HG03354 (cell line): ENCODE measurements at regions not wholly inside any gene's neighbourhood (a gene's known extent, or its start where the extent isn't known, plus 50 kb on each side); places are given as distances from the start of the nearest gene placed in this dataset.

ENCODE experiments used
- ATAC-seq: cut with Tn5 transposase; IDR thresholded peaks from one replicate; pipeline ENCODE4 v1.9.1; 2021; ENCODE audit warnings: mild to moderate bottlenecking; ENCODE audit not compliant: unreplicated experiment, poor library complexity, severe bottlenecking

DNA sequence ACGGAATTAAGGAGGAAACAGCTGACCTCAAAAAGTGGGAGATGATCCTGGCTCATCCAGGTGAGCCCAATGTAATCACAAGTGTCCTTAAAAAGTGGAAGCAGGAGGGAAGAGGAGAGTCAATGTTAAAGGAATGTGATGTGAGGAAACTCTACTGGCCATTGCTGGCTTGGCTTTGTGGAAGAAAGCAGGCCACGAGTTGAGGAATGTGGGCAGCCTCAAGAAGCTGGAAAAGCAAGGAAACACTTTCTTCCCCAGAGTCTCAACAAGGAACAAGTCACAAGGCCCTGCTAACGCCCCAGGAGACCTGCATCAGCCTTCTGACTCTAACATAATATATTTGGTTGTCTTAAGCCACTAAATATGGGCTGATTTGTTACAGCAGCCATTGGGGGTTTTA, 252.8 kb downstream of the PSAT1 start:
- ATAC-seq: no peak

DNA sequence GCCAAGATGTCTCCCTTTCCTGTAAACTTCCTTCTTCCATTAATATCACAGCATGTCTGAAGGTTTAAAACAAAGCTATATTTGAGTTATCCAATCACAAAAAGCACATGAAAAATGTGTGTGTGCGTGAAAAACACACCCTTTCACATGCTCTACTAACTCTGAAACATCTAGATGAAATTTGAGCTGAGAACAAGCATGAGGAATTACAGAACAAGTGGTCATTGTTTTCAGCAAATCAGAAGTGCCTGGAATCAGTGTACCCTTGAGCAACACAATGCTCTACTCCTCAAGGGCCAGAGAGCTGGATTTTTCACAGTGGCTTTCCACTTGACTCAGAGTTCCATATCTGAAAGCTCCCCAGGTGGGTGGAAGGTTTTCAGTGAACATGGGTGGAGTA, 255.9 kb downstream of the PSAT1 start:
- no peak for ATAC-seq

DNA sequence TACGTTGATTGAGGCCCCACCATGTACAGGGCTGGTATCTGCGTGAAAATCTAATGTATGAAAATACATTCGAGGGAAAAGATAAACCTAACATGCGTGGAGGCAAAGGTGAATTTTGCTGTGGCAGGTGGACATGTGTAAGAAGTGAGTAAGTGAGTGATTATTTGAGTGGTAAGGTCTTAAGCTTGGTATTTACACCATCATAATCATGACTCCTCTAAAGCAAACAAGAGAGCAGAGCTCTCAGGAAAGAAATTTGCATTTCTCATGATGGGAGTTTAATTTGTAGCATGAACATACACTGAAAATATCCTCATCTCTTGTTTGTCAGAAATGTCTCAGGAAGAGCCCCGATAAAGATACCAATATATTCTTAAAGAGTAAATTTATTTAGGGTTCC, 260.6 kb downstream of the PSAT1 start:
- no peak for ATAC-seq

DNA sequence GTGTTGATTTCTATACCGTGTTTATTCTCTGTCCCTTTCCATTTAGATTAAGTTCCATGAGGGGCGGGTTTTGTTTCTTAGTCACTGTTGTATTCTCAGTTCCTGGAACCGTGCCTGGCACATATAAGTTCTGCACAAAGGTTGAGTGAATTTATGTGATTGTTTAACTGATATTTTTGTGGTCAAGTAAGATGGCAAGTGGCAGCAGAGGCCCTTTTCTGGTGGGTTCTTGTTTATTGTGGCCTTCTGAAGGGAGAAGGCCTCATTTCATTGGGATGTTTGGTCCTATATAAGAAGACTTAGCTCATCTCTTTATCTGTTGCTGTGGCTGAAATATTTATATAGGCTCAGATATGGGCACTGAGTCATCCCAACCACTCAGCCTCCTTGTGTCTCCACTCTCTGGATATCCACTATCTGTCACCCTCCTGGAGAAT, 262.5 kb downstream of the PSAT1 start:
- ATAC-seq: no peak

DNA sequence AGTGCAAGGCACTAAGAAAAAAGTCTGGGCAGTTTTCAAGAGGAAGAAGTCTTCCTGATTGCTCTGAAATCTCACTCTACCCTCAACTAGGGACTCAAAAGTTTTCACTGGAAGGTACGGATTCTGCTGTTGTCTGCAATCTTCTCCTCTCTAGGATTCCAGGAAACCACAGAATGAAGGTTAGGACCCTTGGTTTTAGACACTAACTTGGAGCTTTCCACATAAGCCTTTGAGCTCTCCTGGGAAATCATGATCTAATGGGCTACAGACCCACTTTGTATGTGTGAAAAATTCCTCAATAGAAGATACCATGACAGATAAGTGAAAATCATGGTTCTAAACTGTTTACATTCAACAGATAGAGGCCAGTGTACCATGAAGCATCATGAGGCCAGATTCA, 265.1 kb downstream of the PSAT1 start:
- ATAC-seq: no peak

DNA sequence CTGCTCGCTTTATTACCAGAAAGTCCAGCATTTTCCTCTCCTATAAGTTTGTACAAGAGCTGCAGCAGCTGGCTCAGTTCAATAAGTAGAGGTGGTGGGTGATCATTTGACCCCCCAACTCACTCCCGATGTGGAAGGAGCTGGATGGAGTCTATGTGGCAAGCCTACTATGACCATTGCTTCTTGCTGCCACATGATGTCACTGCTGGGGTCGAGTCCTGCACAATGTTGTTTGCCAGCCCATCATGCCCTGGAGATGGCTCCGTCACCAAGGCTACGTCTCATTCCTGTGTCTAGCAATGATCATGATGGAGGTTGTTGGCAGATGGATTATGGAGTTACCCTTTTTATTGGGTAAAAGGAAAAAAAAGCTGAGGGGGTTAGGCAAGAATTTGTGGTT, 266.3 kb downstream of the PSAT1 start:
- no peak for ATAC-seq

- ATAC-seq: no peak
Observed at GRCh38 chr9:78565481-78565880, 268.6 kb downstream of the PSAT1 start.

DNA sequence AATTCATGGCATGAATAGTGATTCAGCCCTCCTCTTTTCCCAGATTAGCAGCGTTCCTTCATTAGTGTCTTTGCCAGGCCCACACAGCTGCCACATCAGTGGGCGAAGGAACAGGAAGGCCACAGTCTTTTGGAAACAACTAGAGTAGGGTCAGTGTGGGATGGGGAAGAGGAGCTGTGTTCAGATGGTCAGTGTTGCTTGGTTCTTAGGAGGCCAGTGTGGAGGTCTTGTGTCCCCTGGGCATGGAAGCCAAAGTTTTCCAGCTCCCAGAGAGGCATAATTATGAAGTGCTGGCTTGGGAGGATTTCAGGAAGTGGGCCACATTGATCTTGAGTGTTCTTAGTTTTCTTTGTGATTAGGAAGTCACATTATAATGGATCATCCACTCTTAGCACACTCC, 269.6 kb downstream of the PSAT1 start:
- ATAC-seq: no peak

DNA sequence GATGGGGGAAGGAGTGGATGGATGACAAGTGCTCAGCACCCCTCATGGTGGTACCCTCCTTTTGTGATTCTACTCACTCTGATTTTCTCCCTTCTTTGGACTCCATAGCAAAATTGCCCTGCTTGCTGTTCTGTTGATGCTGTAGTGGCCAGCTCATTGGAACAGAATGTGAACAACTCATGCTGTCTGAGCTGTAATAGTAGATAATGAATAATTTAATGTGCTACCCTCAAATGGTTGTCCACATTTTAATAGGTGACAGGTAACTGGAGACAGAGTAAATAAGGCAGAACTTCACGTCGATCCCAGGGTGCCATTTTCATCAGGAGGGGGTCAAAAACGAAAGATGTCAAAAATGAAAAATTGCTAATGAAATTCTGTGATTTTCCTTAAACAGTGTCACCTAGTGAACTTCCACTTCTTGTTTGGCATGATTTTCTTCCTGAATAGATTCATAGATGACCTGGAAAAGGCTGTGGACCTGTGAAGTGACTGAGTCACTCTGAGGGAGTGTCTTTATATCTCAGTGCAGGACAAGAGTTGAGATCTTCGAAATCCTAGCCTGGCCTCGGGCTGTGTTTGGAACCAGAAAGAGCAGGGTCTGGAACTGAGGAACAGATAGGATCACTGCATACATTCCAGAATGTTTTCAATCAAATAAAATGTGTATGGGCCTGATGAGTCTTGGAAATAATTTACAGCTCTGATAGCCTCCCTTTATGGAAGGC, 270.2 kb downstream of the PSAT1 start:
- ATAC-seq: no peak

GRCh38 chr9:78567693-78568092, 270.8 kb downstream of the PSAT1 start:
- ATAC-seq: no peak

GRCh38 chr9:78568774-78569173, 271.8 kb downstream of the PSAT1 start:
- ATAC-seq: no peak

DNA sequence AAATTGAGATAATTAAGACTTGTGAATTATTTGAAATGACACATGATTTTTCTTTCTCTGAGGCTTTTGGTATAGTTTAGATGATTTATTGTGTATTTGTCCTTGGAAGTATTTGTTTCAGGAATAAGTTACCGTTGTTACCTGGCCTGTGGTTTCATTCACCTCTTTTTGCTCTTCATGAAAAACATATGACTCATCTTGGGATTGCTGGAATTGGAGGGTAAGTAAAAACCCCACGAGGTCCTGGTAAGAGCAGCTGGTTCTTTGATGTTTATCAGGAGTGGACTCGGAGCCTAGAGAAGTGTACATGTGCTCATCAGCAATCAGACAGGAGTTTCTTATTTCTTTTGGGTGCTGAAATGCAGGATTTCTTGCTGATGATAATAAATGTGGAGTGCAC, 275.3 kb downstream of the PSAT1 start:
- ATAC-seq: no peak

DNA sequence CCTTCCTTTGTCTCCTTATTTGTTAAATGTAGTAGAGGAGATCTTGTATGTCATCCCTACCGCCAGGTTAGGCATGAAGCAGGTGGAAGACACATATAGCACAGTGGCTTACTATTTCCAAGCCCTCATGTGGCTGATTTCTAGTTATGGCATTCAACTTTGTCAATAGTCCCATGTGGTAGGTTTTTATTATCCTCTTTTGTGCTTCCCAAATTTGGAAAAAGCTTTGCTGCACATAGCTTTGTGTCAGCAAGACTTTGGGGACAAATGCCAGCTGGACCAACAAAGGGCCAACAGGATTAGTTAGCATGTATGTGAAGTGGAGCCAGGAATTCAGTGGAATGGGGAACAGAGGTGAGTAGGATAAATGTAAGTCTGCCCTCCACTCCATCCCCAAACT, 276.3 kb downstream of the PSAT1 start:
- ATAC-seq: no peak

DNA sequence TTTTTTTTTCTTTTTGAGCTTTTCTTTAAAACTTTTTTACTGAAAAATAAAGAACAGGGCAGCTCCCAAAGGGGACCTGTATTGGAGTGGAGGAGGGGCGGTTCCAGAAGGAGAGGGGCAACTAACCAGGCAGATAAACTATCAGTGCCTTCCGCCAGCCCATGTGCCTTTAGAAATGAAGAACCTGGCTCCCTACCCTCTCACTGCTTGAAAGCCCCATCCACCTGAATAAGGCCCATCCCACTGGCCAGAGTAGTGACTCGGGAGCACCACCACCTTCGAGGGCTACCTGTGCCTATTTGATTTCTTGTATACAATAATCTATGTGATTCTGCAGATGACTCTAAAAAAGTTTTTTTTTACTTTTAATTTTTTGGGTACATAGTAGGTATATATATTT, 276.7 kb downstream of the PSAT1 start:
- no peak for ATAC-seq

GRCh38 chr9:78574354-78575045, 277.6 kb downstream of the PSAT1 start:
- ATAC-seq: no peak

DNA sequence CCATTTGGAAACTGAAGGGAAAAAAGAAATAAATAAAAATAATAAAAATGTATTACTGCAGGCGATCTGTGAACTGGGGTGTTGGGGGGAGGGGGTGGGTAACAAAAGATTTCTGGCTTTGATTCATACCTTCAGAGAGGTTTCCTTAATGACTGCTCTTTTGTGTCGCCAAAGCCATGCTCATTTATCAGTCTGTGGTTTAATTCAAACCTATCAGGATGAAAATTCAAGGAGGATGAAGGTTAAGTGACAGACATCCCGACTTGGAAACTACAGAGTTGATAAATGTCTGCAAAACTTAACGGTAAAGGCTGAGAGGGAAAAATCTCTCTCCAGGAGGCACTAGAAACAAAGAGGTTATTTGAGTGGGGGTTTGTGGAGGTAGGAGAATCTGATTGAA, 278.2 kb downstream of the PSAT1 start:
- no peak for ATAC-seq

GRCh38 chr9:78575771-78576170, 278.8 kb downstream of the PSAT1 start:
- ATAC-seq: no peak

DNA sequence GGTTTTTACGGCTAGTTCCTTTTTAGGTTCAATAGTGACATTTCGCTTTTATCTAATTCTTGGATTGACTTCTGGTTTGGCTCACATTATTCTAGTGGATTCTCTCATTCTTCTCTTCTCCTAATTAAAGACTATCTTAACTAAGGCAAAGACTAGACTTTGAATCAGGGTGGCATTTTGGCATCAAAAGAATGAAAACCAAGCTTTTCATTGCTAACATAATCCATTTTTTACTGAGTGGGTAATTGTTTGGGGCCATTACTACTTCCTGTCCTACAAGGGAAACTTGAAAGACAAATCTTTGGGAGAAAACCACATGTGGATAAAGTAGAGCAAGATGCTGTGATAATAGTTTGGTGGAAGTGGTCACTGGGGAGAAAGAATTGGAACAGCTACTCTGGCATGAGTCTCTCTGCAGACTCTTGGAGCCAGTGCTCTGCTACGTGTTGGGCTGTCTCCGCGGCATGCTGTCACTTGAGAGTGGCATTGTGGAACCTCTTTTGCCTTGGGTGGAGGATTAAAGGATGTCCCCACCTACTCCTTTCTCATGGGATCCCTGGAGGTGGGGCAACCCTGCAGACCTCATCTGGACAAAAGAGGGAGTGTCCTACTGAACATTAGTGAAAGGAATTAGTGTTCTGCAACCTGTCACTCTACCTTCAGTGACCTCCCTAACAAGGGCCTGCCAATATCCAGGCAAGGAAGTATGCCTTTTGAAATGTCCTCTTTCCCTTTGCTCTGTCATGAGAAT, 280.4 kb downstream of the PSAT1 start:
- ATAC-seq: no peak

DNA sequence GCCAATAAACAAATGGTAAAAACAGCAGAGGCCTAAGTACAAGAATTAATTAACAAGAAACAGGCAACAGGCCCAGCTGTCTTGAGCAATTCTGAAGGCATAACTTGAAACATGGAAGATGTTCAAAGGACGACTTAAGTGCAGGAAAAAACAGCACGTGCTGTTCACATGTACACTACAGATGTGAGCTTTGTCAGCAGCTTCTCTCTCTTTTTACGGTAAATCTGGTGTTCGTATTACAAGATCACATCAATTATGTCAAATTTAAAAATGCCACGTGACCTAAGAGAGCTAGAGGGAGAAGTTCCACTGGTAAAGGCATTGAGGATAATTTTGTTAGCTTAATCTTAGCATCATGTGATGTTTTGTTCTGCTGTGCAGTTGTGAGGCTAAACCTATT, 281.1 kb downstream of the PSAT1 start:
- no peak for ATAC-seq

DNA sequence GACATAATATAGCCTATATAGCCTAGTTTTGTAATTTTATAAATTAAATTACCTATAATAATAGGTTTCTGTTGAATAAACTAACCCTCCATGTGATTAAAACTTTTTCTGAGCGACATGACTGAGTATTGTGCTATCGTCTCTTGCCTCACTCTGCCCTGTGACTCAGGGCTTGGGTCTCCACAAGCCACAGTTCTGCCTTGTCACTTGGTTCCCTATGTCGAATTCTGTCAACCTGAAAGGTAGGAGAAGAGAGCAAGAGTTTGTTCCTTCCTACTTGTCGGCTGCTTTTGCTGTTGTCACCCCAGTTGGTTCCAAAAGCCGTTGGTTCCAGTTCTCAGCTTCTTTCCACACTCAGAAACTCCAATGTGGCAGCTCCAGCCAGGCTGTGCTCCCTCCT, 285.9 kb downstream of the PSAT1 start:
- ATAC-seq: no peak

DNA sequence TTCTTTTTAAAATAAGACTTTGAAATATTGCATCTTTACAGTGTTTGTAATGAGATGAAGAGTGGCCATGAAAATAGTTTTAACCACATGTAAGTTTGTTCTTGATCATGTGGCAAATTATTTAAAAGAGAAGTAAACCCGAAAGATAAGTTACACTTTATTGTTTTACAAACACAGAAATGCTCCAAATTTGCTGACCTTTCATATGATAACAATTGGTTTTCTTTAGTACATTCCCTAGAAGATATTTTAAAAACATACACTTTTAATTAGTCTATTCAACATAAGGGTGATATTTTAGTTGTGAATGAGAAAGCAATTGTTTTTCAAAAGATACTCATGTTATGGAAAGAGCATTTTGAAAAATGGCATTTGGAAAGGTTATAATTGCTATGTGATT, 287.7 kb downstream of the PSAT1 start:
- ATAC-seq: no peak
